Calu3 (cell line): ENCODE measurements at regions not wholly inside any gene's neighbourhood (a gene's known extent, or its start where the extent isn't known, plus 50 kb on each side); places are given as distances from the start of the nearest gene placed in this dataset.
A peak's percentile ranks its signal among the peaks of the same experiment; 100 is the strongest.

Source experiments
- BruUV-seq: library from RNA; stranded (reverse); fragments of 400-500 nt; replicated peaks from 2 replicates; lab custom pipeline; 2021; lab: Mats Ljungman, UMichigan
- CTCF ChIA-PET: fragments of 300-600 bp; sonication (Branson Sonifier 250); formaldehyde crosslinking; loops from one replicate; lab custom pipeline; 2022; ENCODE audit warnings: antibody characterized with exemption; lab: Charles Lee
- DNase-seq: peaks from one replicate; pipeline ENCODE4 v3.0.0; 2022
- H3K27ac Mint-ChIP-seq: one replicate; pipeline ENCODE4 v1.8.0; 2022; ENCODE audit warnings: mixed read lengths; ENCODE audit not compliant: unreplicated experiment
- H3K27me3 Mint-ChIP-seq: one replicate; pipeline ENCODE4 v1.8.0; 2022; ENCODE audit warnings: mixed read lengths; ENCODE audit not compliant: unreplicated experiment
- H3K36me3 Mint-ChIP-seq: one replicate; pipeline ENCODE4 v1.8.0; 2022; ENCODE audit warnings: mild to moderate bottlenecking, moderate library complexity, mixed read lengths; ENCODE audit not compliant: insufficient read depth, unreplicated experiment
- H3K4me1 Mint-ChIP-seq: one replicate; pipeline ENCODE4 v1.8.0; 2022; ENCODE audit warnings: mild to moderate bottlenecking, low read depth, mixed read lengths; ENCODE audit not compliant: unreplicated experiment
- H3K4me3 Mint-ChIP-seq: one replicate; pipeline ENCODE4 v1.8.0; 2022; ENCODE audit warnings: mild to moderate bottlenecking, low read depth, moderate library complexity, mixed read lengths; ENCODE audit not compliant: unreplicated experiment
- H3K9me3 Mint-ChIP-seq: one replicate; pipeline ENCODE4 v1.8.0; 2022; ENCODE audit warnings: low read depth, mixed read lengths; ENCODE audit not compliant: unreplicated experiment
- CTCF ChIP-seq: fragments of 200-600 bp; IDR thresholded peaks from one replicate; pipeline ENCODE4 v1.8.0; 2022; ENCODE audit warnings: antibody characterized with exemption; ENCODE audit not compliant: unreplicated experiment
- intact Hi-C: fragments of 100-400 bp; cut with micrococcal nuclease; formaldehyde crosslinking; loops from one replicate; pipeline ENCODE4 v1.10.0; 2022; ENCODE audit not compliant: unreplicated experiment

GRCh38 chr13:106100171-106100919 lies 435.1 kb downstream of the EFNB2 start:
- no peak for TF ChIP-seq CTCF
- peaks cover 8% of the 10 kb centered on the region for H3K36me3 Mint-ChIP-seq
- H3K9me3 Mint-ChIP-seq: no peaks in the 10 kb centered on the region
- peak; percentile 50 for DNase-seq
- peaks cover 51% of the 10 kb centered on the region for H3K4me1 Mint-ChIP-seq
- no peaks in the 10 kb centered on the region for H3K27me3 Mint-ChIP-seq
- peak overlapping the region; percentile 66 for H3K27ac Mint-ChIP-seq
- BruUV-seq: no TSS peak
- H3K4me3 Mint-ChIP-seq: no peak overlapping the region
- intact Hi-C loops: loop anchor here (5.0 kb wide), 1 partner anchor 42 kb away; no protein-coding TSS in a partner anchor
- CTCF ChIA-PET: no interaction called here

- Mint-ChIP-seq H3K36me3 (peaks cover 8% of the 10 kb centered on the region), H3K27me3 (no peaks in the 10 kb centered on the region), H3K9me3 (no peaks in the 10 kb centered on the region), H3K4me3 (no peak overlapping the region), H3K27ac (peak overlapping the region; percentile 66), H3K4me1 (peaks cover 55% of the 10 kb centered on the region)
- CTCF ChIA-PET: no interaction called here
- TF ChIP-seq CTCF: no peak
- intact Hi-C loops: loop anchor here (5.0 kb wide), 1 partner anchor 43 kb away; no protein-coding TSS in a partner anchor
- BruUV-seq: no TSS peak
- no peak for DNase-seq
Observed at GRCh38 chr13:106099765-106100164, 435.7 kb downstream of the EFNB2 start.

- H3K4me3 Mint-ChIP-seq: no peak overlapping the region
- no peak overlapping the region for H3K27ac Mint-ChIP-seq
Observed at GRCh38 chr13:106098778-106099177, 436.7 kb downstream of the EFNB2 start.

GRCh38 chr13:106096661-106097092 lies 438.8 kb downstream of the EFNB2 start:
- TF ChIP-seq CTCF: no peak
- no TSS peak for BruUV-seq
- CTCF ChIA-PET: no interaction called here
- no peaks in the 10 kb centered on the region for H3K36me3 Mint-ChIP-seq
- no peak for DNase-seq
- H3K4me1 Mint-ChIP-seq: peaks cover 40% of the 10 kb centered on the region
- H3K9me3 Mint-ChIP-seq: no peaks in the 10 kb centered on the region
- intact Hi-C loops: no loop called here
- peak overlapping the region; percentile 78 for H3K27ac Mint-ChIP-seq
- H3K27me3 Mint-ChIP-seq: no peaks in the 10 kb centered on the region
- peak overlapping the region; percentile 13 for H3K4me3 Mint-ChIP-seq

More at GRCh38 chr13:106098778-106099177, 436.7 kb downstream of the EFNB2 start:
- CTCF ChIA-PET: no interaction called here
- H3K4me1 Mint-ChIP-seq: peaks cover 47% of the 10 kb centered on the region
- no TSS peak for BruUV-seq
- no peak for TF ChIP-seq CTCF
- no peak for DNase-seq
- H3K9me3 Mint-ChIP-seq: no peaks in the 10 kb centered on the region
- peaks cover 2% of the 10 kb centered on the region for H3K36me3 Mint-ChIP-seq
- H3K27me3 Mint-ChIP-seq: no peaks in the 10 kb centered on the region
- intact Hi-C loops: no loop called here
